ENCODE measurements at regions not wholly inside any gene's neighbourhood (a gene's known extent, or its start where the extent isn't known, plus 50 kb on each side); places are given as distances from the start of the nearest gene placed in this dataset.

GRCh38 chr6:10248378-10248843, 166.5 kb downstream of the TFAP2A start:
- peak; percentile 40; the same call in 1 of the 2 replicates for TF ChIP-seq CTCF (conservative IDR thresholded peaks at IDR 0.05; ENCODE audit: low read depth, low read length)
- TF ChIP-seq EZH2phosphoT487 (IDR thresholded peaks at IDR 0.05; ENCODE audit: borderline replicate concordance, low read length), result no peak

Measured in PC-3 (cell line).